ENCODE measurements at regions not wholly inside any gene's neighbourhood (a gene's known extent, or its start where the extent isn't known, plus 50 kb on each side); places are given as distances from the start of the nearest gene placed in this dataset.
A peak's percentile ranks its signal among the peaks of the same experiment; 100 is the strongest.

GRCh38 chr2:53265544-53266299 is 501.9 kb upstream of the CHAC2 start:
- no peak for DNase-seq (ENCODE audit: low read depth)

GRCh38 chr2:53260568-53260967 is 507.0 kb upstream of the CHAC2 start:
- DNase-seq (ENCODE audit: low read depth): no peak

- DNase-seq (ENCODE audit: low read depth): no peak
Observed at GRCh38 chr2:53259395-53260009, 508.1 kb upstream of the CHAC2 start.

GRCh38 chr2:53257287-53257686 is 510.3 kb upstream of the CHAC2 start:
- DNase-seq (ENCODE audit: low read depth): no peak

- no peak for DNase-seq (ENCODE audit: low read depth)
Observed at GRCh38 chr2:53253244-53253643, 514.4 kb upstream of the CHAC2 start.

- DNase-seq (ENCODE audit: low read depth): peak; percentile 15
Observed at GRCh38 chr2:53252115-53252514, 515.5 kb upstream of the CHAC2 start.

- DNase-seq (ENCODE audit: low read depth): no peak
Observed at GRCh38 chr2:53247956-53248735, 519.5 kb upstream of the CHAC2 start.

GRCh38 chr2:53243430-53243829 is 524.2 kb upstream of the CHAC2 start:
- DNase-seq (ENCODE audit: low read depth): no peak

GRCh38 chr2:53242090-53242489 is 525.5 kb upstream of the CHAC2 start:
- no peak for DNase-seq (ENCODE audit: low read depth)

- no peak for DNase-seq (ENCODE audit: low read depth)
Observed at GRCh38 chr2:53235836-53236582, 531.6 kb upstream of the CHAC2 start.

- DNase-seq (ENCODE audit: low read depth): no peak
Observed at GRCh38 chr2:53234548-53234903, 533.1 kb upstream of the CHAC2 start.

- no peak for DNase-seq (ENCODE audit: low read depth)
Observed at GRCh38 chr2:53233759-53234547, 533.7 kb upstream of the CHAC2 start.

- no peak for DNase-seq (ENCODE audit: low read depth)
Observed at GRCh38 chr2:53231908-53232307, 535.7 kb upstream of the CHAC2 start.

GRCh38 chr2:53230691-53231090 is 536.9 kb upstream of the CHAC2 start:
- DNase-seq (ENCODE audit: low read depth): no peak

GRCh38 chr2:53227535-53227934 is 540.1 kb upstream of the CHAC2 start:
- no peak for DNase-seq (ENCODE audit: low read depth)

- no peak for DNase-seq (ENCODE audit: low read depth)
Observed at GRCh38 chr2:53220969-53221368, 546.6 kb upstream of the CHAC2 start.

- DNase-seq (ENCODE audit: low read depth): no peak
Observed at GRCh38 chr2:53217250-53217649, 550.4 kb upstream of the CHAC2 start.

- no peak for DNase-seq (ENCODE audit: low read depth)
Observed at GRCh38 chr2:53216805-53217204, 550.8 kb upstream of the CHAC2 start.

GRCh38 chr2:53212576-53212975 is 555.0 kb upstream of the CHAC2 start:
- DNase-seq (ENCODE audit: low read depth): no peak

- DNase-seq (ENCODE audit: low read depth): no peak
Observed at GRCh38 chr2:53211201-53211774, 556.3 kb upstream of the CHAC2 start.

- no peak for DNase-seq (ENCODE audit: low read depth)
Observed at GRCh38 chr2:53210538-53210937, 557.1 kb upstream of the CHAC2 start.
